Epidermal melanocyte (primary cell): ENCODE measurements at regions not wholly inside any gene's neighbourhood (a gene's known extent, or its start where the extent isn't known, plus 50 kb on each side); places are given as distances from the start of the nearest gene placed in this dataset.

ENCODE experiments used
- DNase-seq: peaks from one replicate; pipeline ENCODE4 v3.0.0; 2011; ENCODE audit warnings: low spot score; ENCODE audit not compliant: insufficient read length

GRCh38 chr1:82346141-82346540, 545.4 kb downstream of the ADGRL2 start:
- DNase-seq: no peak

GRCh38 chr1:82343381-82343780, 542.6 kb downstream of the ADGRL2 start:
- DNase-seq: no peak

GRCh38 chr1:82337635-82338034, 536.9 kb downstream of the ADGRL2 start:
- no peak for DNase-seq

GRCh38 chr1:82330330-82330729, 529.6 kb downstream of the ADGRL2 start:
- DNase-seq: no peak

- DNase-seq: no peak
These were observed 528.5 kb downstream of the ADGRL2 start for GRCh38 chr1:82329226-82329625.

- no peak for DNase-seq
These were observed 522.6 kb downstream of the ADGRL2 start for GRCh38 chr1:82323144-82323841.

GRCh38 chr1:82321794-82322193, 521.1 kb downstream of the ADGRL2 start:
- DNase-seq: no peak

GRCh38 chr1:82319546-82319945, 518.8 kb downstream of the ADGRL2 start:
- no peak for DNase-seq

- no peak for DNase-seq
These were observed 518.2 kb downstream of the ADGRL2 start for GRCh38 chr1:82318921-82319320.

GRCh38 chr1:82318265-82318664, 517.5 kb downstream of the ADGRL2 start:
- no peak for DNase-seq

GRCh38 chr1:82317671-82318070, 516.9 kb downstream of the ADGRL2 start:
- no peak for DNase-seq

GRCh38 chr1:82299656-82300055, 498.9 kb downstream of the ADGRL2 start:
- no peak for DNase-seq

- DNase-seq: no peak
These were observed 498.3 kb downstream of the ADGRL2 start for GRCh38 chr1:82299056-82299455.

- DNase-seq: no peak
These were observed 496.6 kb downstream of the ADGRL2 start for GRCh38 chr1:82297139-82297896.

GRCh38 chr1:82287556-82287955, 486.8 kb downstream of the ADGRL2 start:
- no peak for DNase-seq

- no peak for DNase-seq
These were observed 483.5 kb downstream of the ADGRL2 start for GRCh38 chr1:82284213-82284612.

- DNase-seq: no peak
These were observed 478.5 kb downstream of the ADGRL2 start for GRCh38 chr1:82279241-82279640.

- no peak for DNase-seq
These were observed 473.1 kb downstream of the ADGRL2 start for GRCh38 chr1:82273816-82274215.

GRCh38 chr1:82269431-82269830, 468.7 kb downstream of the ADGRL2 start:
- DNase-seq: no peak

- DNase-seq: no peak
These were observed 468.1 kb downstream of the ADGRL2 start for GRCh38 chr1:82268826-82269225.

- DNase-seq: no peak
These were observed 465.6 kb downstream of the ADGRL2 start for GRCh38 chr1:82266351-82266750.

- DNase-seq: no peak
These were observed 464.7 kb downstream of the ADGRL2 start for GRCh38 chr1:82265436-82265835.

GRCh38 chr1:82264802-82265201, 464.1 kb downstream of the ADGRL2 start:
- DNase-seq: no peak
